ENCODE measurements at regions not wholly inside any gene's neighbourhood (a gene's known extent, or its start where the extent isn't known, plus 50 kb on each side); places are given as distances from the start of the nearest gene placed in this dataset.

- TF ChIP-seq, protein P1, sequence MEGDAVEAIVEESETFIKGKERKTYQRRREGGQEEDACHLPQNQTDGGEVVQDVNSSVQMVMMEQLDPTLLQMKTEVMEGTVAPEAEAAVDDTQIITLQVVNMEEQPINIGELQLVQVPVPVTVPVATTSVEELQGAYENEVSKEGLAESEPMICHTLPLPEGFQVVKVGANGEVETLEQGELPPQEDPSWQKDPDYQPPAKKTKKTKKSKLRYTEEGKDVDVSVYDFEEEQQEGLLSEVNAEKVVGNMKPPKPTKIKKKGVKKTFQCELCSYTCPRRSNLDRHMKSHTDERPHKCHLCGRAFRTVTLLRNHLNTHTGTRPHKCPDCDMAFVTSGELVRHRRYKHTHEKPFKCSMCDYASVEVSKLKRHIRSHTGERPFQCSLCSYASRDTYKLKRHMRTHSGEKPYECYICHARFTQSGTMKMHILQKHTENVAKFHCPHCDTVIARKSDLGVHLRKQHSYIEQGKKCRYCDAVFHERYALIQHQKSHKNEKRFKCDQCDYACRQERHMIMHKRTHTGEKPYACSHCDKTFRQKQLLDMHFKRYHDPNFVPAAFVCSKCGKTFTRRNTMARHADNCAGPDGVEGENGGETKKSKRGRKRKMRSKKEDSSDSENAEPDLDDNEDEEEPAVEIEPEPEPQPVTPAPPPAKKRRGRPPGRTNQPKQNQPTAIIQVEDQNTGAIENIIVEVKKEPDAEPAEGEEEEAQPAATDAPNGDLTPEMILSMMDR (IDR thresholded peaks at IDR 0.05), result no peak
- TF ChIP-seq TAF1 (IDR thresholded peaks at IDR 0.05; ENCODE audit: borderline replicate concordance, low read depth, low read length), result no peak
- no peak for TF ChIP-seq EP300 (IDR thresholded peaks at IDR 0.05; ENCODE audit: borderline replicate concordance in 1 of 2, low read depth in 1 of 2, low read length in 1 of 2)
- TF ChIP-seq RAD21 (IDR thresholded peaks at IDR 0.05; ENCODE audit: low read length), result no peak
- no peak for TF ChIP-seq JUND (IDR thresholded peaks at IDR 0.05)
- no peak for TF ChIP-seq POLR2AphosphoS5 (IDR thresholded peaks at IDR 0.05; ENCODE audit: low read depth, low read length)
- TF ChIP-seq EZH2phosphoT487 (IDR thresholded peaks at IDR 0.05; ENCODE audit: borderline replicate concordance, low read depth), result no peak
- TF ChIP-seq REST (IDR thresholded peaks at IDR 0.05; ENCODE audit: low read depth, low read length), result no peak
These were observed 519.0 kb downstream of the CAAP1 start for GRCh38 chr9:26373616-26374015.

Data from SK-N-SH (cell line).